ENCODE measurements at regions not wholly inside any gene's neighbourhood (a gene's known extent, or its start where the extent isn't known, plus 50 kb on each side); places are given as distances from the start of the nearest gene placed in this dataset.

- no peaks in the 10 kb centered on the region for H3K9me3 ChIP-seq
- H3K27me3 ChIP-seq = no peaks in the 10 kb centered on the region
- TF ChIP-seq CTCF (IDR thresholded peaks at IDR 0.05) (no peak), POLR2A (IDR thresholded peaks at IDR 0.05) (no peak)
- DNase-seq = no peak
- H3K4me1 ChIP-seq = no peaks in the 10 kb centered on the region
- 66 to 73% methylated on average over 5 of the region's 5 CpGs for whole genome bisulfite sequencing, 2 donors
- no peak for ATAC-seq
- no peak overlapping the region for H3K27ac ChIP-seq
- H3K4me3 ChIP-seq = no peak overlapping the region
- no peaks in the 10 kb centered on the region for H3K36me3 ChIP-seq (replicated peaks in 1 of 2; ENCODE audit: insufficient read depth in 1 of 2, low read depth in 2 of 2)
- intact Hi-C loops (cut with DNase I) = no loop called here
These were observed 139.7 kb upstream of the IRX4 start for GRCh38 chr5:2022436-2022835.

DNA sequence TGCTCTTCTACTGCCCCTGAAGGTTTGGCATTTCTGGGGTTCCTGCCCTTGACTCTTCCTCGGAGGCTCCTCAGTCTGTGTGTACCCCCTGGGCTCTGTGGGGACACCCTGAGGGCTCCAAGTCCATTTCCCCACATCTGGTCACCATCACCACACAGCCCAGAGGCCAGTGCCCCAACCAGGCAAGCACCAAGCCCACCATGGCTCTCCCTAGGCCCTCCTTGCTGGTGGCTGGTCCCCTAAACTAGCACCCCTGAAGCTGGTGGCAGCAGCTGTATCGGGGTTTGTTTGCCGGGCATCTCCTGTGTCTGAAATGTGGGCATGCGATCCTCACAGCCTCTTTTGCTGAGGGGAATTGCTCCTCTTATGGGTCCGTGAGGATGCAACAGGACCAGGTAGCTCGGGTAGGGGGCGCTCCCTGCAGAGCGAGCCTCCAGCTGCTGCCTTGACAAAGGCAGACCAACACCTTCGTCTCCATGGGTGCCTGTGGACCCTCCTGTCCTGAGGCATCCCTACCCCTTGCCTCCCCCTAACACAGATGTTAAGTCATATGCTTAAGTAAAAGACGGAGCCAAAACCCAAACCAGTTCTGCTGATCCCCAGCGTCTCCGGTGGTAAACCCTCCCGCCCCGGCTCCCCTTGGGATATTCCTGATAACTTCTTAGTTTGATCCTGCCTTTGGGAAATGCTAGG, 138.9 kb upstream of the IRX4 start:
- intact Hi-C loops (cut with DNase I) = no loop called here
- TF ChIP-seq CTCF (IDR thresholded peaks at IDR 0.05) = no peak
- no peak for TF ChIP-seq POLR2A (IDR thresholded peaks at IDR 0.05)
- ATAC-seq (no peak), DNase-seq (no peak)
- H3K27me3 ChIP-seq = no peaks in the 10 kb centered on the region
- H3K27ac ChIP-seq = no peak overlapping the region
- H3K4me3 ChIP-seq = no peak overlapping the region
- H3K4me1 ChIP-seq = no peaks in the 10 kb centered on the region
- H3K9me3 ChIP-seq = no peaks in the 10 kb centered on the region
- WGBS, 2 donors = 79 to 88% methylated on average over 13 to 14 of the region's 14 CpGs
- no peaks in the 10 kb centered on the region for H3K36me3 ChIP-seq (replicated peaks in 1 of 2; ENCODE audit: insufficient read depth in 1 of 2, low read depth in 2 of 2)

DNA sequence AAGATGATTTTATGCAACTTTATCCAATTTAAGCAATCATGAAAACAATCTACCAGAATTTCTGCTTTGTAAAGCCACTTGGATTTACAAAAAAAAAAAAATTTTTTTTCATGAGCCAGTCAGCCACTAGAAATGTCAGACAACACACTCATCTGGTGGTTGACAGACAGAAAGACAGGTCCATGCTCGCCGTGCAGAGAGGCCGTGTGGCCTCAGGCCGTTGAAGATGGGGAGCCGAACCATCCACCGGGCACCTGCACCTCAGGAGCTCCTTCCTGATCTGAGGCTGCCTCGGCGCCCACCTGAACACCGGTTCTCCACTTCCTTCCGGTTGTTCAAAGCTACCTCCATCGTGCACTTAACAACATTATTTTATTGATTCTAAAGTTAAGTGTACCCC, 138.0 kb upstream of the IRX4 start:
- intact Hi-C loops (cut with DNase I) = no loop called here
- no peak for ATAC-seq
- Histone ChIP-seq H3K27ac (no peak overlapping the region), H3K4me3 (no peak overlapping the region), H3K36me3 (replicated peaks in 1 of 2; ENCODE audit: insufficient read depth in 1 of 2, low read depth in 2 of 2) (no peaks in the 10 kb centered on the region), H3K27me3 (no peaks in the 10 kb centered on the region), H3K4me1 (no peaks in the 10 kb centered on the region), H3K9me3 (no peaks in the 10 kb centered on the region)
- TF ChIP-seq POLR2A (IDR thresholded peaks at IDR 0.05) = no peak
- TF ChIP-seq CTCF (IDR thresholded peaks at IDR 0.05) = no peak
- WGBS, 2 donors = 62 to 76% methylated on average over 11 of the region's 11 CpGs
- DNase-seq = no peak

DNA sequence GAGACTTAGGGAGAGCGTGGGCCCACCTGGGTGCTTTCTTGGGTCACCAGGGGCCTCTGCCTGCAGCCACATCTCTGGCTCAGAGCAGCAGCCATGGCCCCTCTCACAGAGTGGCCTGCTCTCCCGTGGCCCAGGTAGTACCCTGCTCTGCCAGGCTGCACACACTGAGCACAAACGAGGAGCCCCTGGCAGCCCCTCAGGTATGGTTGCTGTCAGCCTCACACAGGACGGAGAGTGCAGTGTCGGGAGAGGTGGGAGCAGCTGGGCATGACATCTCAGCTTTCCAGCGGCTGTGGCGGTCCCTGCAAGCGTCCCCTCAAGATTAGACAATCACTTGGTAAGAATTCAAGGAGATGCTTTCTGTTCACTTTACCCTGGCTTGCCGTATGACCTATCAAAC, 137.0 kb upstream of the IRX4 start:
- no peak for ATAC-seq
- Histone ChIP-seq H3K27me3 (no peaks in the 10 kb centered on the region), H3K4me1 (no peaks in the 10 kb centered on the region), H3K36me3 (replicated peaks in 1 of 2; ENCODE audit: insufficient read depth in 1 of 2, low read depth in 2 of 2) (no peaks in the 10 kb centered on the region), H3K9me3 (no peaks in the 10 kb centered on the region), H3K27ac (no peak overlapping the region), H3K4me3 (no peak overlapping the region)
- no peak for TF ChIP-seq CTCF (IDR thresholded peaks at IDR 0.05)
- no peak for DNase-seq
- intact Hi-C loops (cut with DNase I) = no loop called here
- 68 to 78% methylated on average over 7 to 9 of the region's 9 CpGs for WGBS, 2 donors

DNA sequence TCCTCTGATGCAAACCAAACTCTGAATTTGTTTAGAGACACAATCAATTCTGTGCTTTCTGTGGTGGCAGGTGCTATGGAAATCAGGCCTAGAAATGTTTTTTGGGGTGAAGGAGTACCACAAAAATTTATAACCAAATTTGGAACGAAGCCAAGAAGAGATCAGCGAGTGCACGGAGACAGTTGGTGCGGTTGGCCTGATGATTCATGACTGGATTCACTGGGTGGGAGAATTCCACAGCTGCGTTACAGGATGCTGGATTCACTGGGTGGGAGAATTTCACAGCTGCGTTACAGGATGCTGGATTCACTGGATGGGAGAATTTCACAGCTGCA, 135.6 kb upstream of the IRX4 start:
- no peaks in the 10 kb centered on the region for H3K36me3 ChIP-seq (replicated peaks in 1 of 2; ENCODE audit: insufficient read depth in 1 of 2, low read depth in 2 of 2)
- no peaks in the 10 kb centered on the region for H3K4me1 ChIP-seq
- no peaks in the 10 kb centered on the region for H3K27me3 ChIP-seq
- 61 to 67% methylated on average over 6 of the region's 6 CpGs for WGBS, 2 donors
- TF ChIP-seq CTCF (IDR thresholded peaks at IDR 0.05) = no peak
- no peak for TF ChIP-seq POLR2A (IDR thresholded peaks at IDR 0.05)
- DNase-seq (no peak), ATAC-seq (no peak)
- no peak overlapping the region for H3K27ac ChIP-seq
- no peak overlapping the region for H3K4me3 ChIP-seq
- H3K9me3 ChIP-seq = no peaks in the 10 kb centered on the region
- intact Hi-C loops (cut with DNase I) = no loop called here

Measured in body of pancreas (tissue), 4 donors.